K562 (cell line): ENCODE measurements at regions not wholly inside any gene's neighbourhood (a gene's known extent, or its start where the extent isn't known, plus 50 kb on each side); places are given as distances from the start of the nearest gene placed in this dataset.

Experiments
- ATAC-seq: fragments of 200-7000 bp; cut with Tn5 transposase; 3 replicates; pipeline ENCODE4 v1.9.1; 2020; ENCODE audit warnings: moderate library complexity
- BruUV-seq: library from RNA; stranded (reverse); fragments of 400-500 nt; replicated peaks from 2 replicates; lab custom pipeline; 2021; lab: Mats Ljungman, UMichigan
- CTCF ChIA-PET: fragments of 300-600 bp; formaldehyde crosslinking; extraction: SDS; loops from one replicate; lab custom pipeline; 2021; ENCODE audit warnings: low intra/inter-chr PET ratio; lab: Yijun Ruan, JAX
- POLR2A ChIA-PET: fragments of 300-600, 350-650 bp; sonication (Branson Sonifier 250); formaldehyde crosslinking; extraction: SDS; loops from one replicate; lab custom pipeline; 2021; ENCODE audit warnings: antibody characterized with exemption, inconsistent platforms; lab: Yijun Ruan, JAX
- DNase-seq, 4 experiments: peaks; one replicate each; pipeline versions ENCODE4 v3.0.0 to v3.0.0-alpha.2; 2011 to 2018; ENCODE audit warnings: low spot score in 3 of 4, mixed read lengths in 3 of 4; ENCODE audit errors: extremely low read depth in 1 of 4
- FAIRE-seq: peaks from 2 replicates; lab custom pipeline; 2011; peaks lifted over from hg19 to GRCh38; lab: Jason Lieb, UNC
- H2AFZ ChIP-seq: 2 replicates; pipeline ENCODE4 v1.6.0; 2011; ENCODE audit warnings: low read depth, low read length, control low read depth, inconsistent platforms
- H3K27ac ChIP-seq: fragments of 200-600 bp; 3 replicates; pipeline ENCODE4 v1.8.0; 2011; ENCODE audit warnings: low read depth, mild to moderate bottlenecking, control low read depth, inconsistent platforms, low read length, moderate library complexity, mixed read lengths; ENCODE audit errors: extremely low read depth
- H3K27me3 ChIP-seq, 2 experiments: fragments of 300-600 bp in 1 of 2; 2 replicates in 1 of 2; 3 replicates in 1 of 2; pipeline versions ENCODE4 v1.6.0 to v1.8.0; 2011; ENCODE audit warnings: inconsistent platforms in 2 of 2, low read length in 2 of 2, mild to moderate bottlenecking in 1 of 2, mixed read lengths in 1 of 2, moderate library complexity in 1 of 2; ENCODE audit not compliant: control insufficient read depth in 2 of 2, insufficient read depth in 2 of 2
- H3K36me3 ChIP-seq: fragments of 300-600 bp; 3 replicates; pipeline ENCODE4 v1.8.0; 2011; ENCODE audit warnings: mild to moderate bottlenecking, low read length, inconsistent platforms; ENCODE audit not compliant: control insufficient read depth, insufficient read depth
- H3K4me1 ChIP-seq, 2 experiments: fragments of 200-600 bp in 1 of 2; replicated peaks in 1 of 2; 2 replicates in 1 of 2; 3 replicates in 1 of 2; pipeline versions ENCODE4 v1.5.1 to v1.8.0; 2011; ENCODE audit warnings: inconsistent platforms in 2 of 2, low read length in 2 of 2, mild to moderate bottlenecking in 1 of 2, mixed read lengths in 1 of 2, moderate library complexity in 1 of 2; ENCODE audit not compliant: control insufficient read depth in 2 of 2, insufficient read depth in 2 of 2
- H3K4me2 ChIP-seq: 2 replicates; pipeline ENCODE4 v1.6.1; 2011; ENCODE audit warnings: low read length, control low read depth, inconsistent platforms, mixed read lengths; ENCODE audit not compliant: insufficient read depth
- H3K4me3 ChIP-seq: fragments of 200-600 bp; sonication (generic), shearing (Covaris generic); 2 replicates; pipeline ENCODE4 v1.5.1; 2016; ENCODE audit warnings: control low read depth, inconsistent platforms
- H3K79me2 ChIP-seq: fragments of 200-600 bp; 3 replicates; pipeline ENCODE4 v1.8.0; 2011; ENCODE audit warnings: low read length, inconsistent platforms; ENCODE audit not compliant: control insufficient read depth, insufficient read depth
- H3K9ac ChIP-seq, 2 experiments: 2 replicates each; pipeline versions ENCODE4 v1.6.0 to v1.6.1; 2011; ENCODE audit warnings: low read depth in 2 of 2, low read length in 2 of 2, control low read depth in 1 of 2, inconsistent platforms in 1 of 2, mild to moderate bottlenecking in 1 of 2, mixed read lengths in 1 of 2; ENCODE audit not compliant: insufficient read depth in 1 of 2
- H3K9me1 ChIP-seq: one replicate; pipeline ENCODE4 v1.6.0; 2011; ENCODE audit warnings: inconsistent platforms, mild to moderate bottlenecking, low read length, moderate library complexity; ENCODE audit not compliant: control insufficient read depth, insufficient read depth
- H3K9me3 ChIP-seq: replicated peaks from 2 replicates; pipeline ENCODE4 v1.5.1; 2011; ENCODE audit warnings: low read depth, low read length, inconsistent platforms; ENCODE audit not compliant: control insufficient read depth, insufficient read depth
- H4K20me1 ChIP-seq: replicated peaks from 2 replicates; pipeline ENCODE4 v1.6.1; 2011; ENCODE audit warnings: low read length, inconsistent platforms, mixed read lengths; ENCODE audit not compliant: control insufficient read depth, insufficient read depth
- BCOR ChIP-seq: fragments of 450-650 bp; IDR thresholded peaks from 2 replicates; pipeline ENCODE4 v1.6.1; 2016
- CREM ChIP-seq: IDR thresholded peaks from 2 replicates; pipeline ENCODE4 v1.6.1; 2014; ENCODE audit warnings: antibody characterized with exemption, low read depth
- ESRRA ChIP-seq: fragments of 450-650 bp; IDR thresholded peaks from 2 replicates; pipeline ENCODE4 v1.6.1; 2014; ENCODE audit warnings: low read depth, mild to moderate bottlenecking, moderate library complexity, borderline replicate concordance
- FOXK2 ChIP-seq, 2 experiments: fragments of 450-650 bp; IDR thresholded peaks in 1 of 2; conservative IDR thresholded peaks in 1 of 2; 2 replicates each; pipeline ENCODE4 v1.6.1; 2016; ENCODE audit warnings: low read depth in 2 of 2, mild to moderate bottlenecking in 1 of 2
- IRF2 ChIP-seq: sonication (generic); formaldehyde crosslinking; IDR thresholded peaks from 2 replicates; pipeline ENCODE4 v1.8.1; 2022; ENCODE audit warnings: mild to moderate bottlenecking, missing genetic modification reagents
- NFATC3 ChIP-seq: fragments of 450-650 bp; IDR thresholded peaks from 2 replicates; pipeline ENCODE4 v1.6.1; 2017; ENCODE audit warnings: mild to moderate bottlenecking
- SP1 ChIP-seq: sonication (generic); formaldehyde crosslinking; IDR thresholded peaks from 2 replicates; pipeline ENCODE4 v1.8.1; 2022; ENCODE audit warnings: mild to moderate bottlenecking, missing genetic modification reagents
- XRCC5 ChIP-seq: fragments of 200-400 bp; formaldehyde crosslinking; IDR thresholded peaks from 2 replicates; pipeline ENCODE4 v1.6.1; 2017; ENCODE audit warnings: low read depth, mild to moderate bottlenecking, low read length
- ZNF766 ChIP-seq: fragments of 200-800 bp; sonication (Bioruptor generic); conservative IDR thresholded peaks from 2 replicates; pipeline ENCODE4 v1.6.1; 2016; ENCODE audit warnings: missing genetic modification characterization, missing compliant biosample characterization
- WGBS: fragments of 100-300 bp; shearing (Covaris generic); methylation state at CpG from one replicate; pipeline ENCODE4 v1.1.6; 2016; ENCODE audit warnings: low coverage, mixed read lengths; ENCODE audit not compliant: insufficient coverage; ENCODE audit errors: missing lambda C conversion rate; 5-methylcytosine and 5-hydroxymethylcytosine counted together
- in situ Hi-C: fragments of 300-500 bp; cut with MboI; formaldehyde crosslinking; loops from 4 replicates; pipeline ENCODE4 v1.15.0; 2018; ENCODE audit warnings: inconsistent platforms, mixed read lengths
- intact Hi-C: fragments of 100-400 bp; cut with micrococcal nuclease; formaldehyde crosslinking; loops from 2 replicates; pipeline ENCODE4 v1.14.2; 2022
- TF ChIP-seq, protein P1 (sequence below): fragments of 250-450 bp; sonication (Bioruptor Pico); IDR thresholded peaks from 2 replicates; pipeline ENCODE4 v1.8.0; 2022; ENCODE audit warnings: inconsistent platforms, mild to moderate bottlenecking, moderate library complexity, borderline replicate concordance

DNA sequence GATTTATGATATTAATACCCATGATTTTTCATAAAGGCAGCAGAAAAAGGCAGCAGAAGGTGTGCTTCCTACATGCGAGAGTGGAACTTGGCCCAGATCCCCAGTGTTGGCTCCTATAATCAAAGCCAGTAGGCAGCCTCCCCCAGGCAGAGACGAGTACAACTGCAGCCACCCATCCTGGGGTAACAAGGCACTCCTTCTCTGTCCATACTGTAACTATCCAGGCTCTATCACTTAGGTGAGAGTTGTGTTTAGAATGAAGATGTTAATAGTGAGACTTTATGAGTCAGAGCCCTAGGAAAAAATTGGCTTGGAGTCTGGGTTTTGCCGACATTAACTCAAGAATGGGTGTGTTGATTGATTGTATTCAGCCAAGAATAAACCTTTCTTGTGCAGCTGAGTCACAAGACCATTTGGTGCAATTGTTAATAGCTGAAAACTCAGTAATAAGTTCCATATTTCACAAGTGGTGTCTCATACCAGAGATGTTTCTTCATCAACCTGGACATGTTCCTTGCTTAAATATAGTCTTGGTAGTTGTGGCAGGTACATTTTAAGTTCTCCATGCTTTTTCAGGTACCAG, 322.3 kb downstream of the DUSP10 start:
- no peaks in the 10 kb centered on the region for H3K9me3 ChIP-seq
- ATAC-seq (no peak), FAIRE-seq (no peak), DNase-seq (no peak)
- no peaks in the 10 kb centered on the region for H3K27me3 ChIP-seq
- in situ Hi-C loops (no loop called here), intact Hi-C loops (no loop called here)
- BruUV-seq: no TSS peak
- H3K4me2 ChIP-seq: no peak overlapping the region
- H3K4me3 ChIP-seq: no peak overlapping the region
- no peak overlapping the region for H3K9ac ChIP-seq
- TF ChIP-seq XRCC5: no peak
- TF ChIP-seq CREM: no peak
- TF ChIP-seq SP1 (CRISPR knock-in tag): no peak
- no peak for TF ChIP-seq FOXK2 (conservative IDR thresholded peaks at IDR 0.05 in 1 of 2, IDR thresholded peaks at IDR 0.05 in 1 of 2; ENCODE audit: low read depth in 2 of 2)
- TF ChIP-seq BCOR: no peak
- TF ChIP-seq IRF2 (CRISPR knock-in tag): no peak
- no peak for TF ChIP-seq NFATC3
- no peak for TF ChIP-seq ESRRA
- TF ChIP-seq ZNF766 (CRISPR knock-in tag): no peak
- TF ChIP-seq, protein P1, sequence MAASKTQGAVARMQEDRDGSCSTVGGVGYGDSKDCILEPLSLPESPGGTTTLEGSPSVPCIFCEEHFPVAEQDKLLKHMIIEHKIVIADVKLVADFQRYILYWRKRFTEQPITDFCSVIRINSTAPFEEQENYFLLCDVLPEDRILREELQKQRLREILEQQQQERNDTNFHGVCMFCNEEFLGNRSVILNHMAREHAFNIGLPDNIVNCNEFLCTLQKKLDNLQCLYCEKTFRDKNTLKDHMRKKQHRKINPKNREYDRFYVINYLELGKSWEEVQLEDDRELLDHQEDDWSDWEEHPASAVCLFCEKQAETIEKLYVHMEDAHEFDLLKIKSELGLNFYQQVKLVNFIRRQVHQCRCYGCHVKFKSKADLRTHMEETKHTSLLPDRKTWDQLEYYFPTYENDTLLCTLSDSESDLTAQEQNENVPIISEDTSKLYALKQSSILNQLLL (CRISPR knock-in tag): no peak
- H3K4me1 ChIP-seq: no peaks in the 10 kb centered on the region
- ChIA-PET POLR2A (no interaction called here), CTCF (no interaction called here)
- no peaks in the 10 kb centered on the region for H4K20me1 ChIP-seq
- H3K79me2 ChIP-seq: no peaks in the 10 kb centered on the region
- WGBS: 2% methylated on average over 3 of the region's 3 CpGs
- H3K27ac ChIP-seq: no peak overlapping the region
- H2AFZ ChIP-seq: no peak overlapping the region
- no peaks in the 10 kb centered on the region for H3K9me1 ChIP-seq
- H3K36me3 ChIP-seq: no peaks in the 10 kb centered on the region
